Cardiac fibroblast (primary cell): ENCODE measurements at regions not wholly inside any gene's neighbourhood (a gene's known extent, or its start where the extent isn't known, plus 50 kb on each side); places are given as distances from the start of the nearest gene placed in this dataset.

ENCODE experiments used
- DNase-seq, 2 donors: peaks; one replicate each; pipeline versions ENCODE4 v3.0.0 to v3.0.0-alpha.2; 2010; ENCODE audit warnings: low read depth in 2 of 2
- H3K4me3 ChIP-seq, 2 donors: replicated peaks in 1 of 2; 1 replicate in 1 of 2; 2 replicates in 1 of 2; pipeline ENCODE4 v1.5.1; 2011; ENCODE audit warnings: low read depth in 2 of 2, low read length in 2 of 2, mild to moderate bottlenecking in 2 of 2, moderate library complexity in 1 of 2
- TF ChIP-seq, protein P1 (sequence below): IDR thresholded peaks from one replicate; pipeline ENCODE4 v1.5.1; 2011; ENCODE audit warnings: low read depth, mild to moderate bottlenecking, low read length, inconsistent platforms

DNA sequence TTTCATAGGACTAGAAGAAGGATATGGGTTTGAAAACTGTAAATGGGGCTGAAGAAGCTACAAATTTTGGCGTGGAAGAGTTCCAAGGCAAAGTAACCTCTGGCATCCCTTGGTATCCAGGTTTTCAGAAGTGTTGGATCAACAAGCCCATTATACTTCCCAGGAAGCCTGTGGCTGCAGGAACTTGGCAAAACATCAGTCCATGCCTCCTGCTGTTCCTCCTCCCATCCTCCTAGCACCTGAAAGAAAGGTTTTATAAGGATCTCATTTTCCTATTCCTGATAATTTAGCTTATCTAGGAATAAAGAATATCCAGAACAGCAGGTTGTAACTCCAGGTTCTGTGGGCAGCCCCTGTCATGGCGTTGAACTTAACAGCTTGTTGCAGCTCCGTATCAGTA lies 72.5 kb upstream of the LPAR1 start:
- no peak overlapping the region for H3K4me3 ChIP-seq
- no peak for DNase-seq
- TF ChIP-seq, protein P1, sequence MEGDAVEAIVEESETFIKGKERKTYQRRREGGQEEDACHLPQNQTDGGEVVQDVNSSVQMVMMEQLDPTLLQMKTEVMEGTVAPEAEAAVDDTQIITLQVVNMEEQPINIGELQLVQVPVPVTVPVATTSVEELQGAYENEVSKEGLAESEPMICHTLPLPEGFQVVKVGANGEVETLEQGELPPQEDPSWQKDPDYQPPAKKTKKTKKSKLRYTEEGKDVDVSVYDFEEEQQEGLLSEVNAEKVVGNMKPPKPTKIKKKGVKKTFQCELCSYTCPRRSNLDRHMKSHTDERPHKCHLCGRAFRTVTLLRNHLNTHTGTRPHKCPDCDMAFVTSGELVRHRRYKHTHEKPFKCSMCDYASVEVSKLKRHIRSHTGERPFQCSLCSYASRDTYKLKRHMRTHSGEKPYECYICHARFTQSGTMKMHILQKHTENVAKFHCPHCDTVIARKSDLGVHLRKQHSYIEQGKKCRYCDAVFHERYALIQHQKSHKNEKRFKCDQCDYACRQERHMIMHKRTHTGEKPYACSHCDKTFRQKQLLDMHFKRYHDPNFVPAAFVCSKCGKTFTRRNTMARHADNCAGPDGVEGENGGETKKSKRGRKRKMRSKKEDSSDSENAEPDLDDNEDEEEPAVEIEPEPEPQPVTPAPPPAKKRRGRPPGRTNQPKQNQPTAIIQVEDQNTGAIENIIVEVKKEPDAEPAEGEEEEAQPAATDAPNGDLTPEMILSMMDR = no peak

GRCh38 chr9:111108946-111109345 lies 70.7 kb upstream of the LPAR1 start:
- TF ChIP-seq, protein P1 = no peak
- H3K4me3 ChIP-seq = no peak overlapping the region
- DNase-seq = peak; percentile 76 to 83

DNA sequence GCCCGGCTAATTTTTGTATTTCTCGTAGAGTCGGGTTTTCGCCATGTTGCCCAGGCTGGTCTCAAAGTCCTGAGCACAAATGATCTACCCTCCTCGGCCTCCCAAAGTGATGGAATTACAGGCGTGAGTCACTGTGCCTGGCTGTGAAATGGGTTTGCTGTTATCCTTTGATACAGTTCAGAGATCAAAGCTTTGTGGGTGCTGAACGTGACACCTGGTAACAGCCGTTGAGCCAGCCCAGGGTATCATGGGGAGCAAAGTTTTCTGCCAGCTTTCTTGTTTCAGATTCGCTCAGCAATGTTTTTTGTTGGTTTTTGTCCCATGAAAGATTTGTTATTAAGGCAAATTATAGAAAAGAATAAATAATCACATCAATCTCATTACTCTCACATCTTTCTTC lies 68.9 kb upstream of the LPAR1 start:
- TF ChIP-seq, protein P1 = no peak
- DNase-seq = no peak
- no peak overlapping the region for H3K4me3 ChIP-seq

GRCh38 chr9:111106202-111106601 lies 67.9 kb upstream of the LPAR1 start:
- no peak for DNase-seq
- H3K4me3 ChIP-seq = no peak overlapping the region
- TF ChIP-seq, protein P1 = no peak

- no peak overlapping the region for H3K4me3 ChIP-seq
- TF ChIP-seq, protein P1 = no peak
- peak; percentile 10 to 37 for DNase-seq
Observed at GRCh38 chr9:111102793-111103464, 64.7 kb upstream of the LPAR1 start.

- no peak for DNase-seq
- H3K4me3 ChIP-seq = no peak overlapping the region
- TF ChIP-seq, protein P1 = no peak
Observed at GRCh38 chr9:111099199-111100008, 61.1 kb upstream of the LPAR1 start.
